ENCODE measurements at regions not wholly inside any gene's neighbourhood (a gene's known extent, or its start where the extent isn't known, plus 50 kb on each side); places are given as distances from the start of the nearest gene placed in this dataset.
A peak's percentile ranks its signal among the peaks of the same experiment; 100 is the strongest.

DNA sequence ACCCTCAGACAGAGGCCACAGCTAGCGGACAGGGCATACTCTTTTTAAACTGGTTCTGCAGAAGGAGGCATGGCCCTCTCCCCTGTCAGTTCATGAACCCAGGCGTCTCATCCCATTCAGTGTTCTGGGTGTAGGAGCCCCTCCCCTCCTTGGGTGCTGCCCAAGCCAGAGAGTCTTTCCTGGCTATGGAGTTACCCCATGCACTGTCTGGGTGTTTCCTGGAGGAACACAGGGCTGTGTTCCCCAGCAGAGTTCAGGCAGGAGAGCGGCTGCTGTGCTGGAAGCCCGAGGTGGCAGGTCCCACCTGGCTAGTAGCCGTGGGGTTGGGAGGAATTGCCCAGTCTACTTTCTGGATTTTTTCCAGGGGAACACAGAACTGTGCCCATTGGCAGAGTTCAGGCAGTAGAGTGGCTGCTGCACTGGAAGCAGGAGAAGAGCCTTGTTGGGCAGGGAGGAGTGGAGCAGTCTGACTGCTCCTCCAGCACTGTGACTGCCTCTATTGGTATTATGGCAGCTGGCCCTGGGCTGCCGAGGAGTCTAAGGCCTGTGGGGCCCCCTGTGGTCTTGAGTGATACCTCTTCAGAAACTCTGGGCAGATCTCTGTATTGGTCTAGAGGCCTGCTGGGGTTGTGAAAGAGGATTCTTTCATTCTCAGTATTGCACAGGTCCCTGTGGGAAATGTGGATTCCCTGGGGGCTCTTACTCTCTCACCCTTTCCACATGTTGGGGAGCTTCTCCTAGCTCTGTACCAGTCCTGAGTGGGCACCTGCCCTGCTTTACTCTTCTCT lies 168.3 kb downstream of the PCDH20 start (continued):
- no peak for TF ChIP-seq BCLAF1 (IDR thresholded peaks at IDR 0.05)
- no peak for TF ChIP-seq NR2C1 (IDR thresholded peaks at IDR 0.05)
- no peak for TF ChIP-seq POLR2A (IDR thresholded peaks at IDR 0.05; ENCODE audit: low read depth, low read length)
- TF ChIP-seq NBN (IDR thresholded peaks at IDR 0.05), result 0 out of 2 replicates have a peak, but pooled peaks have one; percentile 24
- TF ChIP-seq PAX8 (IDR thresholded peaks at IDR 0.05), result no peak
- TF ChIP-seq, protein P1, sequence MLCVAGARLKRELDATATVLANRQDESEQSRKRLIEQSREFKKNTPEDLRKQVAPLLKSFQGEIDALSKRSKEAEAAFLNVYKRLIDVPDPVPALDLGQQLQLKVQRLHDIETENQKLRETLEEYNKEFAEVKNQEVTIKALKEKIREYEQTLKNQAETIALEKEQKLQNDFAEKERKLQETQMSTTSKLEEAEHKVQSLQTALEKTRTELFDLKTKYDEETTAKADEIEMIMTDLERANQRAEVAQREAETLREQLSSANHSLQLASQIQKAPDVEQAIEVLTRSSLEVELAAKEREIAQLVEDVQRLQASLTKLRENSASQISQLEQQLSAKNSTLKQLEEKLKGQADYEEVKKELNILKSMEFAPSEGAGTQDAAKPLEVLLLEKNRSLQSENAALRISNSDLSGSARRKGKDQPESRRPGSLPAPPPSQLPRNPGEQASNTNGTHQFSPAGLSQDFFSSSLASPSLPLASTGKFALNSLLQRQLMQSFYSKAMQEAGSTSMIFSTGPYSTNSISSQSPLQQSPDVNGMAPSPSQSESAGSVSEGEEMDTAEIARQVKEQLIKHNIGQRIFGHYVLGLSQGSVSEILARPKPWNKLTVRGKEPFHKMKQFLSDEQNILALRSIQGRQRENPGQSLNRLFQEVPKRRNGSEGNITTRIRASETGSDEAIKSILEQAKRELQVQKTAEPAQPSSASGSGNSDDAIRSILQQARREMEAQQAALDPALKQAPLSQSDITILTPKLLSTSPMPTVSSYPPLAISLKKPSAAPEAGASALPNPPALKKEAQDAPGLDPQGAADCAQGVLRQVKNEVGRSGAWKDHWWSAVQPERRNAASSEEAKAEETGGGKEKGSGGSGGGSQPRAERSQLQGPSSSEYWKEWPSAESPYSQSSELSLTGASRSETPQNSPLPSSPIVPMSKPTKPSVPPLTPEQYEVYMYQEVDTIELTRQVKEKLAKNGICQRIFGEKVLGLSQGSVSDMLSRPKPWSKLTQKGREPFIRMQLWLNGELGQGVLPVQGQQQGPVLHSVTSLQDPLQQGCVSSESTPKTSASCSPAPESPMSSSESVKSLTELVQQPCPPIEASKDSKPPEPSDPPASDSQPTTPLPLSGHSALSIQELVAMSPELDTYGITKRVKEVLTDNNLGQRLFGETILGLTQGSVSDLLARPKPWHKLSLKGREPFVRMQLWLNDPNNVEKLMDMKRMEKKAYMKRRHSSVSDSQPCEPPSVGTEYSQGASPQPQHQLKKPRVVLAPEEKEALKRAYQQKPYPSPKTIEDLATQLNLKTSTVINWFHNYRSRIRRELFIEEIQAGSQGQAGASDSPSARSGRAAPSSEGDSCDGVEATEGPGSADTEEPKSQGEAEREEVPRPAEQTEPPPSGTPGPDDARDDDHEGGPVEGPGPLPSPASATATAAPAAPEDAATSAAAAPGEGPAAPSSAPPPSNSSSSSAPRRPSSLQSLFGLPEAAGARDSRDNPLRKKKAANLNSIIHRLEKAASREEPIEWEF (IDR thresholded peaks at IDR 0.05; ENCODE audit: insufficient replicate concordance, low read depth, low read length), result peak; percentile 98
- TF ChIP-seq NFXL1 (IDR thresholded peaks at IDR 0.05; ENCODE audit: borderline replicate concordance), result no peak
- TF ChIP-seq SPI1 (IDR thresholded peaks at IDR 0.05; ENCODE audit: borderline replicate concordance, insufficient read depth, low read depth, low read length), result no peak
- TF ChIP-seq GABPA (IDR thresholded peaks at IDR 0.05; ENCODE audit: low read depth), result no peak
- no peak for TF ChIP-seq RAD51 (IDR thresholded peaks at IDR 0.05)
- TF ChIP-seq IRF4 (IDR thresholded peaks at IDR 0.05; ENCODE audit: low read depth, low read length), result no peak; the same call in 1 of the 2 replicates
- no peak for TF ChIP-seq CEBPB (IDR thresholded peaks at IDR 0.05; ENCODE audit: borderline replicate concordance in 1 of 2, low read depth in 2 of 2, low read length in 2 of 2)
- TF ChIP-seq RUNX3 (IDR thresholded peaks at IDR 0.05; ENCODE audit: low read length), result peak; percentile 70
- peak; percentile 98 for TF ChIP-seq YBX1 (IDR thresholded peaks at IDR 0.05)
- TF ChIP-seq BRCA1 (IDR thresholded peaks at IDR 0.05; ENCODE audit: low read depth, low read length), result no peak
- TF ChIP-seq MTA3 (IDR thresholded peaks at IDR 0.05; ENCODE audit: borderline replicate concordance, low read length), result no peak
- TF ChIP-seq EGR1 (IDR thresholded peaks at IDR 0.05; ENCODE audit: borderline replicate concordance in 1 of 2, low read depth in 2 of 2, low read length in 2 of 2), result no peak
- no peak for TF ChIP-seq ZNF24 (IDR thresholded peaks at IDR 0.05)
- no peak for TF ChIP-seq KAT2A (conservative IDR thresholded peaks at IDR 0.05; ENCODE audit: control insufficient read depth, low read depth, low read length)
- no peak for TF ChIP-seq TCF3 (IDR thresholded peaks at IDR 0.05; ENCODE audit: borderline replicate concordance, insufficient read depth, low read depth, low read length)
- TF ChIP-seq, protein P2, sequence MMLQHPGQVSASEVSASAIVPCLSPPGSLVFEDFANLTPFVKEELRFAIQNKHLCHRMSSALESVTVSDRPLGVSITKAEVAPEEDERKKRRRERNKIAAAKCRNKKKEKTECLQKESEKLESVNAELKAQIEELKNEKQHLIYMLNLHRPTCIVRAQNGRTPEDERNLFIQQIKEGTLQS (IDR thresholded peaks at IDR 0.05; ENCODE audit: borderline replicate concordance, extremely low read depth, low read depth, low read length), result no peak
- TF ChIP-seq PBX3 (IDR thresholded peaks at IDR 0.05; ENCODE audit: insufficient replicate concordance, low read depth, low read length), result no peak

Data from GM12878 (cell line).